KOPT-K1 (cell line): ENCODE measurements at regions not wholly inside any gene's neighbourhood (a gene's known extent, or its start where the extent isn't known, plus 50 kb on each side); places are given as distances from the start of the nearest gene placed in this dataset.
"Not testable (repeated sequence)": the region's sequence is repeated elsewhere in the genome, so short reads cannot be mapped to it uniquely, and the experiment has no call there.

ENCODE experiments used
- H3K27ac ChIP-seq: fragments of 200-600 bp; sonication (generic); 2 replicates; pipeline ENCODE4 v1.5.1; 2016; ENCODE audit warnings: antibody characterized with exemption, mild to moderate bottlenecking, low read depth, low read length; ENCODE audit not compliant: poor library complexity, severe bottlenecking
- H3K36me3 ChIP-seq: fragments of 200-600 bp; sonication (generic); 2 replicates; pipeline ENCODE4 v1.5.1; 2017; ENCODE audit warnings: antibody characterized with exemption, mild to moderate bottlenecking, low read length, moderate library complexity; ENCODE audit not compliant: insufficient read depth
- H3K9me3 ChIP-seq: fragments of 200-600 bp; sonication (generic); 2 replicates; pipeline ENCODE4 v1.5.1; 2017; ENCODE audit warnings: antibody characterized with exemption, low read length, mild to moderate bottlenecking; ENCODE audit not compliant: insufficient read depth, poor library complexity, severe bottlenecking

- Histone ChIP-seq H3K9me3 (peaks cover 12% of the 10 kb centered on the region), H3K36me3 (no peaks in the 10 kb centered on the region), H3K27ac (no peak overlapping the region)
Observed at GRCh38 chr17:62322313-62322712, 58.0 kb upstream of the EFCAB3 start.

GRCh38 chr17:62321451-62321850, 58.9 kb upstream of the EFCAB3 start:
- peaks cover 12% of the 10 kb centered on the region for H3K9me3 ChIP-seq

GRCh38 chr17:62319846-62320245, 60.5 kb upstream of the EFCAB3 start:
- no peak overlapping the region for H3K27ac ChIP-seq
- H3K9me3 ChIP-seq: peaks cover 12% of the 10 kb centered on the region
- no peaks in the 10 kb centered on the region for H3K36me3 ChIP-seq

More at GRCh38 chr17:62321451-62321850, 58.9 kb upstream of the EFCAB3 start:
- no peak overlapping the region for H3K27ac ChIP-seq
- no peaks in the 10 kb centered on the region for H3K36me3 ChIP-seq

- no peaks in the 10 kb centered on the region for H3K36me3 ChIP-seq
- H3K9me3 ChIP-seq: no peaks in the 10 kb centered on the region
- no peak overlapping the region for H3K27ac ChIP-seq
Observed at GRCh38 chr17:62309396-62309795, 71.0 kb upstream of the EFCAB3 start.

GRCh38 chr17:62307196-62307595, 73.2 kb upstream of the EFCAB3 start:
- Histone ChIP-seq H3K9me3 (no peaks in the 10 kb centered on the region), H3K36me3 (no peaks in the 10 kb centered on the region), H3K27ac (no peak overlapping the region)

- Histone ChIP-seq H3K27ac (no peak overlapping the region), H3K9me3 (peaks cover 6% of the 10 kb centered on the region), H3K36me3 (no peaks in the 10 kb centered on the region)
Observed at GRCh38 chr17:62303476-62303875, 76.9 kb upstream of the EFCAB3 start.

GRCh38 chr17:62300697-62301096, 79.7 kb upstream of the EFCAB3 start:
- Histone ChIP-seq H3K27ac (no peak overlapping the region), H3K36me3 (no peaks in the 10 kb centered on the region), H3K9me3 (peaks cover 6% of the 10 kb centered on the region)

- not testable (repeated sequence) for H3K27ac ChIP-seq, H3K36me3 ChIP-seq, H3K9me3 ChIP-seq
Observed at GRCh38 chr17:62275290-62275689, 105.1 kb upstream of the EFCAB3 start.

GRCh38 chr17:62268361-62268760, 112.0 kb upstream of the EFCAB3 start:
- H3K27ac ChIP-seq, H3K36me3 ChIP-seq, H3K9me3 ChIP-seq: not testable (repeated sequence)

GRCh38 chr17:62264974-62265373, 115.4 kb upstream of the EFCAB3 start:
- H3K9me3 ChIP-seq, H3K36me3 ChIP-seq, H3K27ac ChIP-seq: not testable (repeated sequence)

- not testable (repeated sequence) for H3K27ac ChIP-seq, H3K9me3 ChIP-seq
Observed at GRCh38 chr17:62255791-62256190, 124.6 kb upstream of the EFCAB3 start.

GRCh38 chr17:62242076-62242475, 138.3 kb upstream of the EFCAB3 start:
- H3K27ac ChIP-seq, H3K9me3 ChIP-seq, H3K36me3 ChIP-seq: not testable (repeated sequence)

More at GRCh38 chr17:62255791-62256190, 124.6 kb upstream of the EFCAB3 start:
- not testable (repeated sequence) for H3K36me3 ChIP-seq

GRCh38 chr17:62239569-62239968, 140.8 kb upstream of the EFCAB3 start:
- not testable (repeated sequence) for H3K9me3 ChIP-seq, H3K27ac ChIP-seq, H3K36me3 ChIP-seq

GRCh38 chr17:62238551-62239338, 141.6 kb upstream of the EFCAB3 start:
- not testable (repeated sequence) for H3K36me3 ChIP-seq, H3K27ac ChIP-seq, H3K9me3 ChIP-seq

GRCh38 chr17:62233822-62234481, 146.4 kb upstream of the EFCAB3 start:
- not testable (repeated sequence) for H3K27ac ChIP-seq, H3K9me3 ChIP-seq, H3K36me3 ChIP-seq

GRCh38 chr17:62231293-62231692, 149.1 kb upstream of the EFCAB3 start:
- not testable (repeated sequence) for H3K27ac ChIP-seq, H3K9me3 ChIP-seq, H3K36me3 ChIP-seq
